ENCODE measurements at regions not wholly inside any gene's neighbourhood (a gene's known extent, or its start where the extent isn't known, plus 50 kb on each side); places are given as distances from the start of the nearest gene placed in this dataset.

GRCh38 chr3:94626573-94626972, 563.7 kb downstream of the NSUN3 start:
- H3K4me1 ChIP-seq (ENCODE audit: insufficient read depth, low read length, poor library complexity, severe bottlenecking) = no peaks in the 10 kb centered on the region
- H3K9me3 ChIP-seq (ENCODE audit: low read depth, low read length, poor library complexity, severe bottlenecking) = no peaks in the 10 kb centered on the region
- no peaks in the 10 kb centered on the region for H3K36me3 ChIP-seq (ENCODE audit: insufficient read depth, low read length, poor library complexity, severe bottlenecking)
- ChIA-PET POLR2A (ENCODE audit: low non-redundant PET) (no interaction called here), CTCF (no interaction called here)
- no peak for DNase-seq (ENCODE audit: low spot score)
- no peak overlapping the region for H3K4me3 ChIP-seq (ENCODE audit: low read depth, low read length, poor library complexity, severe bottlenecking)
- intact Hi-C loops (cut with micrococcal nuclease; ENCODE audit: unreplicated experiment) = no loop called here
- H3K27me3 ChIP-seq (replicated peaks; ENCODE audit: insufficient read depth, low read depth, low read length, poor library complexity) = no peaks in the 10 kb centered on the region
- no TSS peak for BruUV-seq (replicated peaks)
- H3K27ac ChIP-seq (ENCODE audit: low read depth, low read length, poor library complexity, severe bottlenecking) = no peak overlapping the region
- no peak for TF ChIP-seq CTCF (conservative IDR thresholded peaks at IDR 0.05; ENCODE audit: low read depth, low read length)
- TF ChIP-seq EZH2 (IDR thresholded peaks at IDR 0.05; ENCODE audit: borderline replicate concordance, low read depth, low read length, poor library complexity, severe bottlenecking) = no peak

- Histone ChIP-seq H3K9me3 (ENCODE audit: low read depth, low read length, poor library complexity, severe bottlenecking) (no peaks in the 10 kb centered on the region), H3K4me1 (ENCODE audit: insufficient read depth, low read length, poor library complexity, severe bottlenecking) (no peaks in the 10 kb centered on the region), H3K4me3 (ENCODE audit: low read depth, low read length, poor library complexity, severe bottlenecking) (no peak overlapping the region), H3K36me3 (ENCODE audit: insufficient read depth, low read length, poor library complexity, severe bottlenecking) (no peaks in the 10 kb centered on the region), H3K27me3 (replicated peaks; ENCODE audit: insufficient read depth, low read depth, low read length, poor library complexity) (no peaks in the 10 kb centered on the region), H3K27ac (ENCODE audit: low read depth, low read length, poor library complexity, severe bottlenecking) (no peak overlapping the region)
- no TSS peak for BruUV-seq (replicated peaks)
- DNase-seq (ENCODE audit: low spot score) = no peak
- no peak for TF ChIP-seq CTCF (conservative IDR thresholded peaks at IDR 0.05; ENCODE audit: low read depth, low read length)
- no peak for TF ChIP-seq EZH2 (IDR thresholded peaks at IDR 0.05; ENCODE audit: borderline replicate concordance, low read depth, low read length, poor library complexity, severe bottlenecking)
- ChIA-PET CTCF (no interaction called here), POLR2A (ENCODE audit: low non-redundant PET) (no interaction called here)
- intact Hi-C loops (cut with micrococcal nuclease; ENCODE audit: unreplicated experiment) = no loop called here
These were observed 564.8 kb downstream of the NSUN3 start for GRCh38 chr3:94627689-94628088.

GRCh38 chr3:94643400-94643799, 580.5 kb downstream of the NSUN3 start:
- Histone ChIP-seq H3K36me3 (ENCODE audit: insufficient read depth, low read length, poor library complexity, severe bottlenecking) (no peaks in the 10 kb centered on the region), H3K27ac (ENCODE audit: low read depth, low read length, poor library complexity, severe bottlenecking) (no peak overlapping the region), H3K4me1 (ENCODE audit: insufficient read depth, low read length, poor library complexity, severe bottlenecking) (no peaks in the 10 kb centered on the region), H3K9me3 (ENCODE audit: low read depth, low read length, poor library complexity, severe bottlenecking) (no peaks in the 10 kb centered on the region), H3K4me3 (ENCODE audit: low read depth, low read length, poor library complexity, severe bottlenecking) (no peak overlapping the region), H3K27me3 (replicated peaks; ENCODE audit: insufficient read depth, low read depth, low read length, poor library complexity) (no peaks in the 10 kb centered on the region)
- POLR2A ChIA-PET (ENCODE audit: low non-redundant PET) = no interaction called here
- no peak for TF ChIP-seq EZH2 (IDR thresholded peaks at IDR 0.05; ENCODE audit: borderline replicate concordance, low read depth, low read length, poor library complexity, severe bottlenecking)
- TF ChIP-seq CTCF (conservative IDR thresholded peaks at IDR 0.05; ENCODE audit: low read depth, low read length) = no peak
- no peak for DNase-seq (ENCODE audit: low spot score)
- BruUV-seq (replicated peaks) = no TSS peak
- intact Hi-C loops (cut with micrococcal nuclease; ENCODE audit: unreplicated experiment) = no loop called here
- CTCF ChIA-PET = no interaction called here

Measured in A673 (cell line).